IPS-18a (cell line): ENCODE measurements at regions not wholly inside any gene's neighbourhood (a gene's known extent, or its start where the extent isn't known, plus 50 kb on each side); places are given as distances from the start of the nearest gene placed in this dataset.
"Not testable (repeated sequence)": the region's sequence is repeated elsewhere in the genome, so short reads cannot be mapped to it uniquely, and the experiment has no call there.

ENCODE experiments used
- H3K27ac ChIP-seq: one replicate; pipeline ENCODE4 v1.5.1; 2013; ENCODE audit warnings: low read length
- H3K27me3 ChIP-seq: one replicate; pipeline ENCODE4 v1.6.1; 2013; ENCODE audit warnings: mild to moderate bottlenecking, low read length; ENCODE audit not compliant: control insufficient read depth, insufficient read depth
- H3K36me3 ChIP-seq: one replicate; pipeline ENCODE4 v1.6.1; 2013; ENCODE audit warnings: low read depth, low read length; ENCODE audit not compliant: control insufficient read depth
- H3K4me1 ChIP-seq: one replicate; pipeline ENCODE4 v1.6.1; 2013; ENCODE audit warnings: low read depth, low read length; ENCODE audit not compliant: control insufficient read depth
- H3K4me3 ChIP-seq: one replicate; pipeline ENCODE4 v1.5.1; 2013; ENCODE audit warnings: low read length
- H3K9ac ChIP-seq: one replicate; pipeline ENCODE4 v1.6.1; 2013; ENCODE audit warnings: mild to moderate bottlenecking, low read length, moderate library complexity
- H3K9me3 ChIP-seq: one replicate; pipeline ENCODE4 v1.6.1; 2013; ENCODE audit warnings: low read depth, low read length; ENCODE audit not compliant: control insufficient read depth

- H3K4me3 ChIP-seq = no peak overlapping the region
- no peaks in the 10 kb centered on the region for H3K4me1 ChIP-seq
- H3K27ac ChIP-seq = no peak overlapping the region
- no peaks in the 10 kb centered on the region for H3K27me3 ChIP-seq
- no peak overlapping the region for H3K9ac ChIP-seq
- H3K9me3 ChIP-seq = peaks cover 4% of the 10 kb centered on the region
- no peaks in the 10 kb centered on the region for H3K36me3 ChIP-seq
These were observed 183.0 kb upstream of the SMLR1 start for GRCh38 chr6:130644175-130644574.

DNA sequence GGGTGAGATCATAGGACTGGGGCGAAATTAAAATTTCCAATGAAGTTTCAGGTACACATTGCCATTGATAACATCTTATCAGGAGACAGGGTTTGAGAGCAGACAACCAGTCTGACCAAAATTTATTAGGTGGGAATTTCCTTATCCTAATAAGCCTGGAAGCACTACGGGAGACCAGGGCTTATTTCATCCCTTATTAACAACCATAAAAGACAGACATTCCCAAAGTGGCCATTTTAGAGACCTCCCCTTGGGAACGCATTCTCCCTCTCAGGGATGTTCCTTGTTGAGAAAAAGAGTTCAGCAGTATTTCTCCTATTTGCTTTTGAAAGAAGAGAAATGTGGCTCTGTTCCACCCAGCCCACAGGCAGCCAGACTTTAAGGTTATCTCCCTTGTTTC is 182.4 kb upstream of the SMLR1 start:
- H3K9me3 ChIP-seq, H3K4me3 ChIP-seq, H3K36me3 ChIP-seq, H3K27me3 ChIP-seq, H3K9ac ChIP-seq, H3K27ac ChIP-seq, H3K4me1 ChIP-seq: not testable (repeated sequence)

DNA sequence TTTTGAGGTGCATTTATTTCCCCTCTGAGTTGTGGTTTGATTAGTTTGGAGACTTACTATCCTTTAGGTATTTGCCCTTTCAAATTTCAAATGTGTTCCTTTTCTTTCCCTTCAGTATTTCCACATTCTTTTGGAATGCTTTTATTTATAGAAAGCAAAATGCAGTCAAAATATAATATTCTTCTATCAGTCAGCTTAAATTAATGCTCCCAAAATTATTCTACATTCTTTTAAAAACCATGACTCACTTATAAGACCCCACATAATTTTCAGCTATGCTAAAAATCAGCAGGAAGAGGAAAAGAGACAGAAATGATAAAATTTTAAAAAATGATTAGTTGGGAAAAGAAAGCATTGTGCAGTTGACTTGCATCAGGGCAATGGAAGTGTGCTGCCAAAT is 180.0 kb upstream of the SMLR1 start:
- Histone ChIP-seq H3K9ac (no peak overlapping the region), H3K36me3 (no peaks in the 10 kb centered on the region), H3K9me3 (peaks cover 4% of the 10 kb centered on the region), H3K27me3 (no peaks in the 10 kb centered on the region), H3K4me3 (no peak overlapping the region), H3K4me1 (no peaks in the 10 kb centered on the region), H3K27ac (no peak overlapping the region)

GRCh38 chr6:130655586-130655985 is 171.6 kb upstream of the SMLR1 start:
- Histone ChIP-seq H3K9me3 (no peaks in the 10 kb centered on the region), H3K9ac (no peak overlapping the region), H3K27ac (no peak overlapping the region), H3K27me3 (no peaks in the 10 kb centered on the region), H3K4me1 (no peaks in the 10 kb centered on the region), H3K36me3 (no peaks in the 10 kb centered on the region), H3K4me3 (no peak overlapping the region)

DNA sequence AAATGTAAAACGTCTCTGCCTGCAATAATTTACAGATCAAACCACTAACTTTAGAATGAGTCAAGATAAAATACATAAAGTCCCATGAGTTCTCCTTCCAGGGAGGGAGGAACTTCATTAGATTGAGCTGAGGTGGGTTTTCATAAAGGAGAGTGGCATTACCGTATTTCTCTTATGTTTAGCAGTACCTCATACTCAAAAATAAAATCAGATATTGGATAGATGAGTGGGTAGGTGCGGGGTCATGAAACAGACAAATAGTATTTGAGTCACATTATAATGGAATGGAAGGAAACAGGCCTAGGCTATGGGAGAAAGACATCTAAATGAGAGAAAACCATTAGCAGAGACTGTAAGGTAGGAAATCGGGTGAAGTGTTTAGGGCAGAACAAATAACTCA is 166.1 kb upstream of the SMLR1 start:
- Histone ChIP-seq H3K4me1 (no peaks in the 10 kb centered on the region), H3K4me3 (no peak overlapping the region), H3K9me3 (no peaks in the 10 kb centered on the region), H3K27me3 (no peaks in the 10 kb centered on the region), H3K9ac (no peak overlapping the region), H3K36me3 (no peaks in the 10 kb centered on the region), H3K27ac (no peak overlapping the region)

GRCh38 chr6:130666786-130667185 is 160.4 kb upstream of the SMLR1 start:
- no peak overlapping the region for H3K4me3 ChIP-seq
- no peak overlapping the region for H3K27ac ChIP-seq
- H3K4me1 ChIP-seq = no peaks in the 10 kb centered on the region
- H3K9me3 ChIP-seq = no peaks in the 10 kb centered on the region
- H3K9ac ChIP-seq = no peak overlapping the region
- H3K27me3 ChIP-seq = no peaks in the 10 kb centered on the region
- H3K36me3 ChIP-seq = no peaks in the 10 kb centered on the region

- no peak overlapping the region for H3K27ac ChIP-seq
- no peak overlapping the region for H3K9ac ChIP-seq
- H3K9me3 ChIP-seq = no peaks in the 10 kb centered on the region
- no peak overlapping the region for H3K4me3 ChIP-seq
- peaks cover 5% of the 10 kb centered on the region for H3K4me1 ChIP-seq
- H3K36me3 ChIP-seq = no peaks in the 10 kb centered on the region
- H3K27me3 ChIP-seq = no peaks in the 10 kb centered on the region
These were observed 157.1 kb upstream of the SMLR1 start for GRCh38 chr6:130670142-130670541.

DNA sequence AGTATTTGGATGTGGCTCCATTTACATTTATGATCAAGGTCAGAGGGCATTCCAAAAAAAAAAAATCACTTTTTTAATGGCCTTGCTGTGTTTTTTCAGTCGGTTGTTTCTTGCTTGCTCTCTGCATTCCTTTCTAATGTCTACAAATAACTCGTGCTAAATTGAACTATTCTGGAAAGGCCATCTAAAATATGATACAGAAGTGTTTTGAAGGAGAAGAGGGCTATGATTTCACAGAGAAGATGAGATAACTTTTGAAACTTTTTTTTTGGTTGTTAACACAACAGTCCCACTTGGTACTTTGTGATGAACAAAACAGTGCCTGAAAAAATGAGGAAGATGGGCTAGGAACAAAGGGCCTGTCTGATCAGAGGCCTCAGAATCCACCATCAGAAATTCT is 156.1 kb upstream of the SMLR1 start:
- Histone ChIP-seq H3K4me3 (no peak overlapping the region), H3K36me3 (no peaks in the 10 kb centered on the region), H3K27me3 (no peaks in the 10 kb centered on the region), H3K9me3 (no peaks in the 10 kb centered on the region), H3K27ac (no peak overlapping the region), H3K4me1 (peaks cover 5% of the 10 kb centered on the region), H3K9ac (no peak overlapping the region)

GRCh38 chr6:130671577-130671976 is 155.6 kb upstream of the SMLR1 start:
- Histone ChIP-seq H3K27me3 (no peaks in the 10 kb centered on the region), H3K4me3 (no peak overlapping the region), H3K4me1 (peaks cover 5% of the 10 kb centered on the region), H3K9me3 (no peaks in the 10 kb centered on the region), H3K27ac (no peak overlapping the region), H3K36me3 (no peaks in the 10 kb centered on the region), H3K9ac (no peak overlapping the region)

- Histone ChIP-seq H3K27me3 (no peaks in the 10 kb centered on the region), H3K36me3 (no peaks in the 10 kb centered on the region), H3K9me3 (no peaks in the 10 kb centered on the region), H3K4me1 (peaks cover 5% of the 10 kb centered on the region), H3K27ac (no peak overlapping the region), H3K4me3 (no peak overlapping the region), H3K9ac (no peak overlapping the region)
These were observed 155.1 kb upstream of the SMLR1 start for GRCh38 chr6:130672153-130672552.

DNA sequence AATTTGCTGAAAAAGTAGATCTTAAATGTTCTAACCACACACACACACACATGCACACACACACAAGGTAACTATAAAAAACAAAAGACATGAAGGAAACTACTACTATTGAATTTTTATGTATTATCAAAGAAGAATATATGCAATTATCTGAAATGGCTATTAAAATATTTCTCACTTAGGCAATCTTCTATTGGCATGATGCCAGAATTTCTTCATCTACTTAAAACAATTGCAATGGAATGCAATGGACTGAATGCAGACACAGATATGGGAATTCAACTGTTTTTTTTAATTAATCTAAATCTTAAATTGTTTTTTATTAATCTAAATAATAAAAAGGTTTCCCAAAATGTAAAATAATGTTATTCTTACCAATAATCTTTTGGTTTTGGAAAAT is 152.6 kb upstream of the SMLR1 start:
- Histone ChIP-seq H3K4me1 (peaks cover 5% of the 10 kb centered on the region), H3K36me3 (no peaks in the 10 kb centered on the region), H3K27me3 (no peaks in the 10 kb centered on the region), H3K9me3 (no peaks in the 10 kb centered on the region), H3K4me3 (no peak overlapping the region), H3K27ac (no peak overlapping the region), H3K9ac (no peak overlapping the region)

- H3K27ac ChIP-seq = no peak overlapping the region
- no peaks in the 10 kb centered on the region for H3K36me3 ChIP-seq
- H3K4me1 ChIP-seq = peaks cover 5% of the 10 kb centered on the region
- H3K4me3 ChIP-seq = no peak overlapping the region
- H3K9me3 ChIP-seq = no peaks in the 10 kb centered on the region
- H3K27me3 ChIP-seq = no peaks in the 10 kb centered on the region
- H3K9ac ChIP-seq = no peak overlapping the region
These were observed 152.1 kb upstream of the SMLR1 start for GRCh38 chr6:130675072-130675471.
